Tibial artery (tissue), 4 donors: ENCODE measurements at regions not wholly inside any gene's neighbourhood (a gene's known extent, or its start where the extent isn't known, plus 50 kb on each side); places are given as distances from the start of the nearest gene placed in this dataset.

ENCODE experiments used
- DNase-seq, 2 donors: peaks; one replicate each; pipeline ENCODE4 v3.0.0-alpha.2; 2019
- H3K27ac ChIP-seq, 2 donors: fragments of 200-600 bp; sonication (generic) in 1 of 2; 1 replicate in 1 of 2; 2 replicates in 1 of 2; pipeline ENCODE4 v1.5.1; 2018 to 2019; ENCODE audit warnings: mild to moderate bottlenecking in 1 of 2
- H3K27me3 ChIP-seq, 2 donors: fragments of 200-600 bp; sonication (generic) in 1 of 2; one replicate each; pipeline versions ENCODE4 v1.5.1 to v1.6.0; 2016 to 2019
- H3K36me3 ChIP-seq, 3 donors: fragments of 200-600 bp; sonication (generic) in 2 of 3; one replicate each; pipeline ENCODE4 v1.5.1; 2016 to 2019; ENCODE audit warnings: mild to moderate bottlenecking in 2 of 3
- H3K4me1 ChIP-seq, 4 donors: fragments of 200-600 bp; sonication (generic) in 2 of 4; 1 replicate in 3 of 4; 2 replicates in 1 of 4; pipeline ENCODE4 v1.5.1; 2016 to 2019
- H3K4me3 ChIP-seq, 2 donors: fragments of 200-600 bp; sonication (generic) in 1 of 2; 1 replicate in 1 of 2; 2 replicates in 1 of 2; pipeline ENCODE4 v1.5.1; 2018 to 2019; ENCODE audit warnings: mild to moderate bottlenecking in 2 of 2
- H3K9me3 ChIP-seq, 3 donors: fragments of 200-600 bp; sonication (generic) in 1 of 3; one replicate each; pipeline ENCODE4 v1.5.1; 2016 to 2019
- intact Hi-C: fragments of 100-400 bp; cut with DNase I; formaldehyde crosslinking; loops from one replicate; pipeline ENCODE4 v1.15.0; 2023; ENCODE audit warnings: low total_unique reads
- TF ChIP-seq, protein P1 (sequence below), 2 experiments: fragments of 200-600 bp in 1 of 2; fragments of 450-650 bp in 1 of 2; IDR thresholded peaks; one replicate each; pipeline ENCODE4 v1.5.1; 2017 to 2019; ENCODE audit warnings: antibody characterized with exemption in 2 of 2, mild to moderate bottlenecking in 1 of 2, moderate library complexity in 1 of 2

DNA sequence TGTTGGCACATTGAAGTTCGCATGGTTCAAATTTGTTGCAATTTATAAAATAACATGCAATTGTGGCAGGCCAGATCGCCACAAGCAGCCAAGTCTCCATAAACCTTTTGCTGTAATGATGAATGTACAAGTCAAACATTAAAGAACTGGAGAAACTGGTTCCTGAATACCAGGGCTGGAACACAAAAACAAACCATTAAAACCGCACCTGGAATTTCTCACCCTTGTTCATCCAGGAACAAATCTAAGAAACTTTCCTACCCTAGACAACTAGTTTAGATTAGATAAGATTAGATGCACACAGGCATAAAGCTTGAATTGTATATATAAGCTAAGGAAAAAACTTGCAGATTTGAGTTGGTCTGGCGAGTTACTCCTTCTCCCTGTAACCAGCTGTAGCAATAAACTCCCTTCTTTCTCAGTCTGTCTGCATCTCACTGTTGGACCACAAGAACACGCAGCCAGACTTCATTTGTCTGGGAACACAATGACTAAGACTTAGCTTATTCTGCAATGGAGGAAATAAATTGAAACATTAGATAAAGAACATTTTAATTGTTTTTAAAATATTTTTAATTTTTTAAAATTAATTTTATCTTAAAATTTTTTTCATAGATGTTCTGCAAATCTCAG is 1835.5 kb upstream of the LRRTM1 start:
- H3K27ac ChIP-seq: no peak overlapping the region

GRCh38 chr2:82137441-82137840 is 1832.9 kb upstream of the LRRTM1 start:
- TF ChIP-seq, protein P1, sequence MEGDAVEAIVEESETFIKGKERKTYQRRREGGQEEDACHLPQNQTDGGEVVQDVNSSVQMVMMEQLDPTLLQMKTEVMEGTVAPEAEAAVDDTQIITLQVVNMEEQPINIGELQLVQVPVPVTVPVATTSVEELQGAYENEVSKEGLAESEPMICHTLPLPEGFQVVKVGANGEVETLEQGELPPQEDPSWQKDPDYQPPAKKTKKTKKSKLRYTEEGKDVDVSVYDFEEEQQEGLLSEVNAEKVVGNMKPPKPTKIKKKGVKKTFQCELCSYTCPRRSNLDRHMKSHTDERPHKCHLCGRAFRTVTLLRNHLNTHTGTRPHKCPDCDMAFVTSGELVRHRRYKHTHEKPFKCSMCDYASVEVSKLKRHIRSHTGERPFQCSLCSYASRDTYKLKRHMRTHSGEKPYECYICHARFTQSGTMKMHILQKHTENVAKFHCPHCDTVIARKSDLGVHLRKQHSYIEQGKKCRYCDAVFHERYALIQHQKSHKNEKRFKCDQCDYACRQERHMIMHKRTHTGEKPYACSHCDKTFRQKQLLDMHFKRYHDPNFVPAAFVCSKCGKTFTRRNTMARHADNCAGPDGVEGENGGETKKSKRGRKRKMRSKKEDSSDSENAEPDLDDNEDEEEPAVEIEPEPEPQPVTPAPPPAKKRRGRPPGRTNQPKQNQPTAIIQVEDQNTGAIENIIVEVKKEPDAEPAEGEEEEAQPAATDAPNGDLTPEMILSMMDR (IDR thresholded peaks at IDR 0.05): no peak
- no peaks in the 10 kb centered on the region for H3K27me3 ChIP-seq
- H3K27ac ChIP-seq: no peak overlapping the region
- no peak overlapping the region for H3K4me3 ChIP-seq
- intact Hi-C loops: no loop called here
- H3K36me3 ChIP-seq: no peaks in the 10 kb centered on the region
- H3K4me1 ChIP-seq: no peaks in the 10 kb centered on the region
- no peak for DNase-seq
- H3K9me3 ChIP-seq: no peaks in the 10 kb centered on the region

More for the DNA sequence above, 1835.5 kb upstream of the LRRTM1 start:
- Histone ChIP-seq H3K4me1 (no peaks in the 10 kb centered on the region), H3K4me3 (no peak overlapping the region), H3K27me3 (no peaks in the 10 kb centered on the region), H3K36me3 (no peaks in the 10 kb centered on the region), H3K9me3 (no peaks in the 10 kb centered on the region)
- intact Hi-C loops: no loop called here
- no peak for DNase-seq
- TF ChIP-seq, protein P1 (IDR thresholded peaks at IDR 0.05): no peak

DNA sequence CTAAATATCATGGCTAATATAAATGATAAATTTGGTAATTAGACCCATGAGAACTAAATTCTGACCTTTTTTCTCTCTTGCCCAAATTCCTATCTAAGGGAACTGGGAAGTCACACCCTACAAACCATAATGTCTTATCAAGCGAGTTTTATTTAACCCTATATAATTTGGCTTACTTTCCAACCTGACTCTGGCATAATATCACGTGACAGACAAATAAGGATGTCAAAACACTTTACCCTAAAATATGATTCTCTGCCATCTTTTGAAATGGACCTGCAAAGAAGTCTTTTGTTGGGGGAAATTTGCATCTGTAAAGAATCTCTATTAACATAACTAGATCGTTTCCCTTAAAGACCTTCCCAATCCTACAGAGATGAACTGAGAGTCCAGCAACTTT is 1823.5 kb upstream of the LRRTM1 start:
- H3K27me3 ChIP-seq: no peaks in the 10 kb centered on the region
- H3K9me3 ChIP-seq: no peaks in the 10 kb centered on the region
- no peaks in the 10 kb centered on the region for H3K4me1 ChIP-seq
- TF ChIP-seq, protein P1 (IDR thresholded peaks at IDR 0.05): no peak
- H3K36me3 ChIP-seq: no peaks in the 10 kb centered on the region
- DNase-seq: no peak
- intact Hi-C loops: no loop called here
- no peak overlapping the region for H3K27ac ChIP-seq
- no peak overlapping the region for H3K4me3 ChIP-seq

DNA sequence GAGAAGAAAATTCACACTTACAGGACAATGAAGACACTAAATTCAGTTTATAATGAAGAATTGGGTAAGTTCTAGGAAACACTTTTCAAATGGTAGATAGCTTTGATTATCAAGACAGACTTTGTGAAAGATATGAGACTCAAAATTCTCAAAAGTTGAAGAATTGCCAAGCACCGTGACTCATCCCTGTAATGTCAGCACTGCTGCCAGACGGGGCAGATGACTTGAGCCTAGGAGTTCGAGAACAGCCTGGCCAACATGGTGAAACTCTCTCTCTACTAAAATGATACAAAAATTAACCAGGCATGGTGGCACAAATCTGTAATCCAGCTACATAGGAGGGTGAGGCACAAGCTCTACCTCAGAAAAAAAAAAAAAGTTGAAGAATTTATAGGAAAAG is 1820.1 kb upstream of the LRRTM1 start:
- no peaks in the 10 kb centered on the region for H3K9me3 ChIP-seq
- no peaks in the 10 kb centered on the region for H3K4me1 ChIP-seq
- intact Hi-C loops: no loop called here
- no peak overlapping the region for H3K4me3 ChIP-seq
- no peak for DNase-seq
- H3K27me3 ChIP-seq: no peaks in the 10 kb centered on the region
- TF ChIP-seq, protein P1 (IDR thresholded peaks at IDR 0.05): no peak
- H3K27ac ChIP-seq: no peak overlapping the region
- H3K36me3 ChIP-seq: no peaks in the 10 kb centered on the region

- Histone ChIP-seq H3K27me3 (no peaks in the 10 kb centered on the region), H3K4me3 (no peak overlapping the region), H3K9me3 (no peaks in the 10 kb centered on the region), H3K27ac (no peak overlapping the region), H3K36me3 (no peaks in the 10 kb centered on the region), H3K4me1 (no peaks in the 10 kb centered on the region)
- DNase-seq: no peak
- intact Hi-C loops: no loop called here
- TF ChIP-seq, protein P1 (IDR thresholded peaks at IDR 0.05): no peak
Measured at GRCh38 chr2:82120654-82121053, 1816.1 kb upstream of the LRRTM1 start.

DNA sequence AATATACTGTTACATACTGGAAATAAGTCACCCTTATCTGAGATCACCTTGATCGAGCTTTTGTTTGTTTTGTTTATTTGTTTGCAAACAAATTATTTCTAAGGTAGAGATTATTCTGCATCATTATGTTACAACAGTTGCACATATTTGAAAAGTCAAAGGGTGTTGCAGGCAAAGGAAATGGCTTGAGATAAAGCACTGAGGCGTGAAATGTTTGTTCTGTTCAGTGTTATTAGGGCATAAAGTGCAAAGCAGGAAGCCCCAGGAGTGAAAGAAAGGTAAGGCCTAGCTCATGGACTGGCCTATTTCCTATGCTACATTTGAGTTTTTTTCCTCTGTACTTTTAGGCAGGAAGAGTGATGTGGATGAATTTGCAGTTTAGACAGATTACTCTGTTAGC is 1815.6 kb upstream of the LRRTM1 start:
- H3K27me3 ChIP-seq: no peaks in the 10 kb centered on the region
- TF ChIP-seq, protein P1 (IDR thresholded peaks at IDR 0.05): no peak
- H3K9me3 ChIP-seq: no peaks in the 10 kb centered on the region
- intact Hi-C loops: no loop called here
- no peaks in the 10 kb centered on the region for H3K36me3 ChIP-seq
- no peaks in the 10 kb centered on the region for H3K4me1 ChIP-seq
- H3K4me3 ChIP-seq: no peak overlapping the region
- DNase-seq: no peak
- H3K27ac ChIP-seq: no peak overlapping the region
